Mesodermal cell (in vitro differentiated cells): ENCODE measurements at regions not wholly inside any gene's neighbourhood (a gene's known extent, or its start where the extent isn't known, plus 50 kb on each side); places are given as distances from the start of the nearest gene placed in this dataset.
A peak's percentile ranks its signal among the peaks of the same experiment; 100 is the strongest.
"Not testable (repeated sequence)": the region's sequence is repeated elsewhere in the genome, so short reads cannot be mapped to it uniquely, and the experiment has no call there.

Experiments
- H3K27ac ChIP-seq: 2 replicates; pipeline ENCODE4 v1.7.0; 2013; ENCODE audit warnings: mild to moderate bottlenecking, low read depth, low read length, moderate library complexity; ENCODE audit not compliant: severe bottlenecking
- H3K36me3 ChIP-seq: 2 replicates; pipeline ENCODE4 v1.7.1; 2013; ENCODE audit warnings: mild to moderate bottlenecking, low read length, moderate library complexity; ENCODE audit not compliant: control insufficient read depth, insufficient read depth
- H3K4me1 ChIP-seq: one replicate; pipeline ENCODE4 v1.7.1; 2013; ENCODE audit warnings: mild to moderate bottlenecking, low read length; ENCODE audit not compliant: insufficient read depth, control insufficient read depth, poor library complexity, severe bottlenecking
- H3K4me3 ChIP-seq: 2 replicates; pipeline ENCODE4 v1.7.0; 2013; ENCODE audit warnings: low read length, control low read depth, mild to moderate bottlenecking; ENCODE audit not compliant: insufficient read depth, poor library complexity, severe bottlenecking; ENCODE audit errors: extremely low read depth
- H3K9me3 ChIP-seq: 2 replicates; pipeline ENCODE4 v1.7.1; 2013; ENCODE audit warnings: mild to moderate bottlenecking, low read length, moderate library complexity; ENCODE audit not compliant: control insufficient read depth
- WGBS, 2 experiments: methylation state at CpG; one replicate each; pipeline ENCODE4 v1.1.5; 2013; ENCODE audit warnings: missing lambda C conversion rate in 2 of 2; ENCODE audit not compliant: insufficient coverage in 2 of 2; 5-methylcytosine and 5-hydroxymethylcytosine counted together

GRCh38 chr12:96106137-96106536 is 70.8 kb upstream of the LTA4H start:
- Histone ChIP-seq H3K9me3 (no peaks in the 10 kb centered on the region), H3K4me3 (no peak overlapping the region), H3K36me3 (no peaks in the 10 kb centered on the region), H3K27ac (no peak overlapping the region), H3K4me1 (peaks cover 8% of the 10 kb centered on the region)
- WGBS, 2 experiments = 92 to 100% methylated on average over 1 to 2 of the region's 2 CpGs

- no peak overlapping the region for H3K27ac ChIP-seq
- 83 to 86% methylated on average over 2 to 4 of the region's 5 CpGs for WGBS, 2 experiments
Measured at GRCh38 chr12:96107236-96107635, 71.8 kb upstream of the LTA4H start.

GRCh38 chr12:96108321-96108720 is 72.9 kb upstream of the LTA4H start:
- Histone ChIP-seq H3K4me1 (peaks cover 12% of the 10 kb centered on the region), H3K4me3 (no peak overlapping the region), H3K36me3 (no peaks in the 10 kb centered on the region), H3K27ac (peak overlapping the region; percentile 59), H3K9me3 (no peaks in the 10 kb centered on the region)
- 53 to 73% methylated on average over 2 to 7 of the region's 11 CpGs for WGBS, 2 experiments

More at GRCh38 chr12:96107236-96107635, 71.8 kb upstream of the LTA4H start:
- Histone ChIP-seq H3K9me3 (no peaks in the 10 kb centered on the region), H3K4me1 (peaks cover 8% of the 10 kb centered on the region), H3K36me3 (no peaks in the 10 kb centered on the region), H3K4me3 (no peak overlapping the region)

- not testable (repeated sequence) for H3K36me3 ChIP-seq, H3K9me3 ChIP-seq, H3K4me3 ChIP-seq, H3K27ac ChIP-seq
- peaks cover 12% of the 10 kb centered on the region for H3K4me1 ChIP-seq
- 96 to 97% methylated on average over 22 to 26 of the region's 31 CpGs for WGBS, 2 experiments
Measured at GRCh38 chr12:96108941-96109340, 73.6 kb upstream of the LTA4H start.

- Histone ChIP-seq H3K4me1 (peaks cover 11% of the 10 kb centered on the region), H3K36me3 (no peaks in the 10 kb centered on the region), H3K9me3 (no peaks in the 10 kb centered on the region), H3K4me3 (no peak overlapping the region), H3K27ac (no peak overlapping the region)
- 86 to 90% methylated on average over 5 of the region's 5 CpGs for WGBS, 2 experiments
Measured at GRCh38 chr12:96112733-96113132, 77.3 kb upstream of the LTA4H start.

- no peak overlapping the region for H3K27ac ChIP-seq
- WGBS, 2 experiments = 41% methylated on average over 2 of the region's 3 CpGs; no CpG with 5 or more reads in 1 of the 2 experiments
- H3K9me3 ChIP-seq = no peaks in the 10 kb centered on the region
- H3K36me3 ChIP-seq = no peaks in the 10 kb centered on the region
- peaks cover 17% of the 10 kb centered on the region for H3K4me1 ChIP-seq
- H3K4me3 ChIP-seq = no peak overlapping the region
Measured at GRCh38 chr12:96117460-96117859, 76.7 kb upstream of the ELK3 start.

GRCh38 chr12:96120359-96121100 is 73.6 kb upstream of the ELK3 start:
- Histone ChIP-seq H3K27ac (peak overlapping the region; percentile 76), H3K4me3 (no peak overlapping the region), H3K4me1 (peaks cover 15% of the 10 kb centered on the region), H3K9me3 (no peaks in the 10 kb centered on the region), H3K36me3 (no peaks in the 10 kb centered on the region)
- WGBS, 2 experiments = 63 to 65% methylated on average over 4 of the region's 4 CpGs

- WGBS, 2 experiments = 70 to 81% methylated on average over 3 of the region's 4 CpGs
Measured at GRCh38 chr12:96121271-96121711, 72.9 kb upstream of the ELK3 start.

GRCh38 chr12:96128292-96128691 is 65.9 kb upstream of the ELK3 start:
- not testable (repeated sequence) for H3K9me3 ChIP-seq, H3K4me3 ChIP-seq, H3K36me3 ChIP-seq, H3K27ac ChIP-seq, H3K4me1 ChIP-seq
- 89 to 98% methylated on average over 5 of the region's 7 CpGs for WGBS, 2 experiments

More at GRCh38 chr12:96121271-96121711, 72.9 kb upstream of the ELK3 start:
- Histone ChIP-seq H3K36me3 (no peaks in the 10 kb centered on the region), H3K9me3 (no peaks in the 10 kb centered on the region), H3K27ac (peak overlapping the region; percentile 76), H3K4me3 (no peak overlapping the region), H3K4me1 (peaks cover 15% of the 10 kb centered on the region)

GRCh38 chr12:96130396-96131059 is 63.6 kb upstream of the ELK3 start:
- Histone ChIP-seq H3K4me1 (peaks cover 4% of the 10 kb centered on the region), H3K27ac (no peak overlapping the region), H3K9me3 (no peaks in the 10 kb centered on the region), H3K36me3 (no peaks in the 10 kb centered on the region), H3K4me3 (no peak overlapping the region)
- WGBS, 2 experiments = 89% methylated on average over 13 of the region's 15 CpGs
